A549 (cell line): ENCODE measurements at regions not wholly inside any gene's neighbourhood (a gene's known extent, or its start where the extent isn't known, plus 50 kb on each side); places are given as distances from the start of the nearest gene placed in this dataset.

Source experiments
- ATAC-seq, 2 experiments: fragments of 200-7000 bp in 1 of 2; fragments of >200 bp in 1 of 2; cut with Nextera tagmentation in 1 of 2; cut with Tn5 transposase in 1 of 2; 3 replicates each; pipeline versions ENCODE4 v1.8.0 to v1.9.1; 2018 to 2020; ENCODE audit warnings: mild to moderate bottlenecking in 1 of 2, moderate library complexity in 1 of 2
- CTCF ChIA-PET: fragments of 300-600 bp; sonication (Branson Sonifier 250); formaldehyde crosslinking; extraction: SDS; loops from one replicate; lab custom pipeline; 2021; ENCODE audit warnings: antibody characterized with exemption, inconsistent platforms; lab: Yijun Ruan, JAX
- POLR2A ChIA-PET: fragments of 350-600 bp; formaldehyde crosslinking; extraction: SDS; loops from one replicate; lab custom pipeline; 2021; ENCODE audit warnings: antibody characterized with exemption, inconsistent platforms; lab: Yijun Ruan, JAX
- DNase-seq, 2 experiments: peaks; one replicate each; pipeline versions ENCODE4 v3.0.0 to v3.0.0-alpha.2; 2011 to 2016; ENCODE audit warnings: low read depth in 1 of 2, low spot score in 1 of 2
- FAIRE-seq: peaks from 2 replicates; lab custom pipeline; 2011; peaks lifted over from hg19 to GRCh38; lab: Jason Lieb, UNC
- H3K27ac ChIP-seq, 2 experiments: fragments of >200 bp; sonication (Bioruptor Twin); formaldehyde crosslinking; 3 replicates each; pipeline ENCODE4 v1.5.1; 2016 to 2017
- H3K4me1 ChIP-seq: fragments of >200 bp; sonication (Bioruptor Twin); formaldehyde crosslinking; 3 replicates; pipeline ENCODE4 v1.6.1; 2016
- H3K4me2 ChIP-seq: fragments of >200 bp; sonication (Bioruptor Twin); formaldehyde crosslinking; 3 replicates; pipeline ENCODE4 v1.6.1; 2016
- H3K4me3 ChIP-seq: fragments of >200 bp; sonication (Bioruptor Twin); formaldehyde crosslinking; 3 replicates; pipeline ENCODE4 v1.5.1; 2016
- H3K9me3 ChIP-seq: fragments of >200 bp; sonication (Bioruptor Twin); formaldehyde crosslinking; 3 replicates; pipeline ENCODE4 v1.6.1; 2016
- BHLHE40 ChIP-seq: IDR thresholded peaks from 2 replicates; pipeline ENCODE4 v1.6.1; 2012; ENCODE audit warnings: low read depth, low read length, inconsistent platforms
- CBX8 ChIP-seq: fragments of 200-600 bp; sonication (generic); IDR thresholded peaks from 2 replicates; pipeline ENCODE4 v1.6.1; 2016
- CHD2 ChIP-seq: fragments of 150-350 bp; IDR thresholded peaks from 2 replicates; pipeline ENCODE4 v1.6.1; 2014; ENCODE audit warnings: low read length; ENCODE audit not compliant: partially characterized antibody
- EHF ChIP-seq: fragments of 250-450 bp; sonication (Bioruptor Pico); IDR thresholded peaks from 2 replicates; pipeline ENCODE4 v1.5.0; 2020; ENCODE audit warnings: mild to moderate bottlenecking
- EP300 ChIP-seq, 2 experiments: fragments of >200 bp; sonication (Bioruptor Twin); formaldehyde crosslinking; IDR thresholded peaks; 2 replicates in 1 of 2; 3 replicates in 1 of 2; pipeline ENCODE4 v1.6.1; 2016 to 2017
- ESRRA ChIP-seq: fragments of 150-350 bp; IDR thresholded peaks from 2 replicates; pipeline ENCODE4 v1.6.1; 2014; ENCODE audit warnings: mild to moderate bottlenecking, low read length, borderline replicate concordance
- FOSB ChIP-seq: fragments of 250-450 bp; sonication (Bioruptor Pico); IDR thresholded peaks from 2 replicates; pipeline ENCODE4 v1.5.0; 2020; ENCODE audit warnings: mild to moderate bottlenecking, moderate library complexity
- HOXB5 ChIP-seq: fragments of 250-450 bp; sonication (Bioruptor Pico); IDR thresholded peaks from 2 replicates; pipeline ENCODE4 v1.5.0; 2020; ENCODE audit warnings: mild to moderate bottlenecking, moderate library complexity
- JUN ChIP-seq, 2 experiments: fragments of >200 bp; sonication (Bioruptor Twin); formaldehyde crosslinking; IDR thresholded peaks; 2 replicates in 1 of 2; 3 replicates in 1 of 2; pipeline ENCODE4 v1.6.1; 2016 to 2017
- KDM1A ChIP-seq: fragments of 200-600 bp; sonication (generic); IDR thresholded peaks from 2 replicates; pipeline ENCODE4 v1.6.1; 2016; ENCODE audit warnings: low read depth, mild to moderate bottlenecking
- KDM5A ChIP-seq: fragments of 200-600 bp; sonication (generic); IDR thresholded peaks from 2 replicates; pipeline ENCODE4 v1.6.1; 2016; ENCODE audit warnings: antibody characterized with exemption, mild to moderate bottlenecking
- MAZ ChIP-seq: fragments of 150-350 bp; IDR thresholded peaks from 2 replicates; pipeline ENCODE4 v1.6.1; 2014; ENCODE audit warnings: antibody characterized with exemption, low read depth, low read length, borderline replicate concordance
- MYC ChIP-seq: IDR thresholded peaks from 2 replicates; pipeline ENCODE4 v1.6.1; 2012; ENCODE audit warnings: mild to moderate bottlenecking, inconsistent platforms, low read length, improper control_type of control experiment, borderline replicate concordance
- NFE2L2 ChIP-seq: fragments of 150-350 bp; conservative IDR thresholded peaks from 2 replicates; pipeline ENCODE4 v1.6.1; 2014; ENCODE audit warnings: low read length
- NPAS2 ChIP-seq: fragments of 250-450 bp; sonication (Bioruptor Pico); IDR thresholded peaks from 2 replicates; pipeline ENCODE4 v1.8.0; 2022; ENCODE audit warnings: mild to moderate bottlenecking, moderate library complexity, borderline replicate concordance
- POLR2AphosphoS2 ChIP-seq: conservative IDR thresholded peaks from 2 replicates; pipeline ENCODE4 v1.6.1; 2012; ENCODE audit warnings: low read length, improper control_type of control experiment, inconsistent platforms
- RCOR1 ChIP-seq: fragments of 150-350 bp; IDR thresholded peaks from 2 replicates; pipeline ENCODE4 v1.6.1; 2014; ENCODE audit warnings: antibody characterized with exemption, low read length, low read depth
- RNF2 ChIP-seq: fragments of 200-600 bp; sonication (generic); IDR thresholded peaks from 2 replicates; pipeline ENCODE4 v1.6.1; 2016; ENCODE audit warnings: low read depth, mild to moderate bottlenecking, antibody characterized with exemption, moderate library complexity, borderline replicate concordance
- SMC3 ChIP-seq: fragments of >200 bp; sonication (Bioruptor Twin); formaldehyde crosslinking; IDR thresholded peaks from 3 replicates; pipeline ENCODE4 v1.6.1; 2018; ENCODE audit warnings: inconsistent platforms
- TFCP2L1 ChIP-seq: fragments of 250-450 bp; sonication (Bioruptor Pico); IDR thresholded peaks from 2 replicates; pipeline ENCODE4 v1.5.0; 2021; ENCODE audit warnings: mild to moderate bottlenecking
- ZC3H11A ChIP-seq: fragments of 450-650 bp; IDR thresholded peaks from 2 replicates; pipeline ENCODE4 v1.6.1; 2014; ENCODE audit warnings: antibody characterized with exemption, mild to moderate bottlenecking
- WGBS: methylation state at CpG from one replicate; pipeline ENCODE4 v1.1.6; 2017; ENCODE audit errors: missing lambda C conversion rate; 5-methylcytosine and 5-hydroxymethylcytosine counted together
- TF ChIP-seq, protein P1 (sequence below): fragments of 450-650 bp; IDR thresholded peaks from 2 replicates; pipeline ENCODE4 v1.6.1; 2014; ENCODE audit warnings: antibody characterized with exemption
- TF ChIP-seq, protein P2 (sequence below): fragments of >200 bp; sonication (Bioruptor Twin); formaldehyde crosslinking; IDR thresholded peaks from 2 replicates; pipeline ENCODE4 v1.6.1; 2016
- TF ChIP-seq, protein P3 (sequence below): IDR thresholded peaks from 2 replicates; pipeline ENCODE4 v1.6.1; 2012

DNA sequence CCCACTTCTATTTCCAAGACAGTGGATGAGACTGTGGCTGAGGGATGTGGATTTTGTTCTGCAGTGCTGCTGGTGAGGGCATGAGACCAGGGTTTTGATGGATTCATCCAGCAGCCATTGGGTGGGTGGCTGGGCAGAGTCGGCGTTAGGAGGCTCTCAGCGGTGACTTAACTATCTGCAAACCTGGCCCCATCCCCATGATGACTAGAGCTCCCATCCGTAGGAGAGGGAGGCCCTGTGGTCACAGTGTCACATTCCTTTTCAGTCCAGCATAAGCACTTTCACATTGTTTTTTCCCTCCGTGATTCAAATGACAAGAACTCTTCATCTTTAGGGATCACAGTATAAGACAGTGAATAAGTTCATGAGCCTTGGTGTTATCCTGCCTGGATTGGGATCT lies 60.4 kb upstream of the SPRY4 start:
- 95% methylated on average over 4 of the region's 5 CpGs for WGBS
- POLR2A ChIA-PET, result no interaction called here
- Histone ChIP-seq H3K4me3 (no peak overlapping the region), H3K4me1 (peaks cover 37% of the 10 kb centered on the region), H3K4me2 (no peak overlapping the region), H3K27ac (no peak overlapping the region), H3K9me3 (no peaks in the 10 kb centered on the region)
- DNase-seq (no peak), FAIRE-seq (no peak), ATAC-seq (no peak)
- CTCF ChIA-PET, result no interaction called here
- no peak for TF ChIP-seq EP300 (IDR thresholded peaks at IDR 0.05)
- no peak for TF ChIP-seq RNF2
- TF ChIP-seq NPAS2, result no peak
- TF ChIP-seq KDM1A, result no peak
- TF ChIP-seq POLR2AphosphoS2, result no peak

DNA sequence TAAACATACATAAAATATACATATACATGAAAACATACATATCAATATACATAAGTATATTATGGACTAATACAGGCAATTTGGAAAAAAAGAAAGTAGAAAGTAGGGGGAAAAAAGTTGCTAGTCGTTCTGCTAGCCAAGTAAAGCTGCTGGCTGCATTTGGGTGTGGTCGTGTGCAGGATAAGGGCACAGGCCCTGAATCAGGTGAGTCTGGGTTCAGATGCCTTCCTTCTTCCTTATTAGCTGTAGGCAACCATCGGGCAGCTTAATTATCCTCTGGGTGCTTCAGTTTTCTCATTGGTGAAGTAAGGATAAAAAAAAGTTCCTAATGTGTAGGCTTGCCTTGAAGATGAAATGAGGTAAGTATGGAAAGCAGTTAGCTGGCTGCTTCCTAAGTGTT lies 59.2 kb upstream of the SPRY4 start:
- Histone ChIP-seq H3K9me3 (no peaks in the 10 kb centered on the region), H3K4me2 (no peak overlapping the region)
- ATAC-seq (no peak), DNase-seq (no peak)
- CTCF ChIA-PET, result no interaction called here
- 67% methylated on average over 3 of the region's 3 CpGs for WGBS
- TF ChIP-seq FOSB (CRISPR knock-in tag), result no peak
- TF ChIP-seq BHLHE40, result no peak
- TF ChIP-seq POLR2AphosphoS2, result no peak
- TF ChIP-seq, protein P1, sequence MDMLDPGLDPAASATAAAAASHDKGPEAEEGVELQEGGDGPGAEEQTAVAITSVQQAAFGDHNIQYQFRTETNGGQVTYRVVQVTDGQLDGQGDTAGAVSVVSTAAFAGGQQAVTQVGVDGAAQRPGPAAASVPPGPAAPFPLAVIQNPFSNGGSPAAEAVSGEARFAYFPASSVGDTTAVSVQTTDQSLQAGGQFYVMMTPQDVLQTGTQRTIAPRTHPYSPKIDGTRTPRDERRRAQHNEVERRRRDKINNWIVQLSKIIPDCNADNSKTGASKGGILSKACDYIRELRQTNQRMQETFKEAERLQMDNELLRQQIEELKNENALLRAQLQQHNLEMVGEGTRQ, result no peak
- TF ChIP-seq MYC, result no peak
- no peak for TF ChIP-seq ESRRA
- TF ChIP-seq, protein P2, sequence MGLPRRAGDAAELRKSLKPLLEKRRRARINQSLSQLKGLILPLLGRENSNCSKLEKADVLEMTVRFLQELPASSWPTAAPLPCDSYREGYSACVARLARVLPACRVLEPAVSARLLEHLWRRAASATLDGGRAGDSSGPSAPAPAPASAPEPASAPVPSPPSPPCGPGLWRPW, result no peak
- no peak for TF ChIP-seq TFCP2L1
- TF ChIP-seq, protein P3, sequence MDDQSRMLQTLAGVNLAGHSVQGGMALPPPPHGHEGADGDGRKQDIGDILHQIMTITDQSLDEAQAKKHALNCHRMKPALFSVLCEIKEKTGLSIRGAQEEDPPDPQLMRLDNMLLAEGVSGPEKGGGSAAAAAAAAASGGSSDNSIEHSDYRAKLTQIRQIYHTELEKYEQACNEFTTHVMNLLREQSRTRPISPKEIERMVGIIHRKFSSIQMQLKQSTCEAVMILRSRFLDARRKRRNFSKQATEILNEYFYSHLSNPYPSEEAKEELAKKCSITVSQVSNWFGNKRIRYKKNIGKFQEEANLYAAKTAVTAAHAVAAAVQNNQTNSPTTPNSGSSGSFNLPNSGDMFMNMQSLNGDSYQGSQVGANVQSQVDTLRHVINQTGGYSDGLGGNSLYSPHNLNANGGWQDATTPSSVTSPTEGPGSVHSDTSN, result no peak
- no peak for TF ChIP-seq SMC3
- no peak for TF ChIP-seq KDM5A
- TF ChIP-seq EHF (CRISPR knock-in tag), result no peak
- no peak for TF ChIP-seq ZC3H11A
- TF ChIP-seq NFE2L2, result no peak
- no peak for TF ChIP-seq HOXB5
- TF ChIP-seq MAZ, result no peak
- TF ChIP-seq CHD2, result no peak
- no peak for TF ChIP-seq JUN (IDR thresholded peaks at IDR 0.05)
- no peak for TF ChIP-seq RCOR1
- TF ChIP-seq, all 56 proteins: peak for 0
- no peak overlapping the region for H3K27ac ChIP-seq
- POLR2A ChIA-PET, result no interaction called here
- FAIRE-seq, result no peak
- no peak overlapping the region for H3K4me3 ChIP-seq
- H3K4me1 ChIP-seq, result peaks cover 25% of the 10 kb centered on the region

DNA sequence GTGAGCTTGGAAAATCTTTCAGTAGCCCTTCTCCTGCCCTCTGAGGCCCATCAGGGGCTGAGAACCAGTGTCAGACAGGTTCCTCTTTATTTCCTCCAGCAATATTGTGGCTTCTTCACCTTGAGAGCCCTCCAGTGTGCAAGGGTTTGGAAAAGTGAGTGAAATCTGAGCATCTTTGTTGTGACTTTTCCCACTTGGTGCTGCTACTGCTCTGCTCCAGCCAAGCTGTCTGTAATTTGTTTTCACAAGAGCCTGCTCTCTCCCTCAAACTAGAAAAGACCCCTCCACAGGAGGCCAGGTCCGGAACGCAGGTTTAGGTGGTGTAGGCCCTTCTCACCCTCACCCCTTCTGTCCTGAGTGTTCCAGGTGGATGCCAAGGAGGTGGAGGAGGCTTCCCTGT lies 57.4 kb upstream of the SPRY4 start:
- H3K4me1 ChIP-seq, result peaks cover 12% of the 10 kb centered on the region
- no peak for TF ChIP-seq CBX8
- no peak overlapping the region for H3K4me3 ChIP-seq
- CTCF ChIA-PET, result no interaction called here
- DNase-seq, result no peak
- H3K27ac ChIP-seq, result no peak overlapping the region
- no peak for ATAC-seq
- H3K9me3 ChIP-seq, result no peaks in the 10 kb centered on the region
- no peak for FAIRE-seq
- H3K4me2 ChIP-seq, result no peak overlapping the region
- 94% methylated on average over 2 of the region's 2 CpGs for WGBS
- POLR2A ChIA-PET, result no interaction called here
